HG03565 (cell line): ENCODE measurements at regions not wholly inside any gene's neighbourhood (a gene's known extent, or its start where the extent isn't known, plus 50 kb on each side); places are given as distances from the start of the nearest gene placed in this dataset.
A peak's percentile ranks its signal among the peaks of the same experiment; 100 is the strongest.
"Not testable (repeated sequence)": the region's sequence is repeated elsewhere in the genome, so short reads cannot be mapped to it uniquely, and the experiment has no call there.

ENCODE experiments used
- ATAC-seq: cut with Tn5 transposase; IDR thresholded peaks from one replicate; pipeline ENCODE4 v1.9.1; 2021; ENCODE audit warnings: mild to moderate bottlenecking, moderate library complexity; ENCODE audit not compliant: unreplicated experiment

DNA sequence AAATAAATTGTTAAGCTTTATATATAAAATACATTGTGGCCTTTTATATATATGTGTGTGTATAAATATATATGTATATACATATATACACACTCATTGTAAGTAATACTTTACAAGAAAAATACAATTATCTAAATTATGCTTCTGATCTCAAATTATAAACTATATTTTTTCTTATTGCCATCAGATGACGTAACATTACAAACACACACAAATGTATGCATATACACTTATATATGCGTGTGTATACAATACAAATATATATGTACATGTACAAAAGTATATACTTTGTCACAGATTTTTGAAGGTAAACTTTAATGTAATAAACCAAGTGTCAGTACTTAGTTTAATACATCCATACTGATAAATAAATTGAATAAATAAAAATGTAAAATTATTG lies 278.9 kb upstream of the LMO3 start:
- ATAC-seq = no peak

DNA sequence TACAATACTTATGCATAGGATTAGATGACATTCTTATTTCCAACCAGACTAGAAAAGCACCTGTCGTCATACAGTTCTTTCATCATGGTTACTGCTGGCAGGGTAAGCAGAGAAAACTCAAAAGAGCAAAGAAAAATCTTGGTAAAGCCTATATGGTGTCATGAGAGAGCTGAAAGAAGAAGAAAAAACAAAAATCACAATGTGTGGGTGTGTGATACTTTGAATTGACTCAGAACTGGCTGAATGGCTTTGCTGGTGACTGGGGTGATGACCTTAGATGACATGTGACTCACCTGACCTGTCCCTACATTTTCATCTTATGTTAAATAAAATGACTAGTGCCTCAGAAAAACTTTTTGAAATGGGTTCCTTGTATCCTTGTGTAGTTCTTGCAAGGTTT lies 278.1 kb upstream of the LMO3 start:
- ATAC-seq = peak; percentile 74

DNA sequence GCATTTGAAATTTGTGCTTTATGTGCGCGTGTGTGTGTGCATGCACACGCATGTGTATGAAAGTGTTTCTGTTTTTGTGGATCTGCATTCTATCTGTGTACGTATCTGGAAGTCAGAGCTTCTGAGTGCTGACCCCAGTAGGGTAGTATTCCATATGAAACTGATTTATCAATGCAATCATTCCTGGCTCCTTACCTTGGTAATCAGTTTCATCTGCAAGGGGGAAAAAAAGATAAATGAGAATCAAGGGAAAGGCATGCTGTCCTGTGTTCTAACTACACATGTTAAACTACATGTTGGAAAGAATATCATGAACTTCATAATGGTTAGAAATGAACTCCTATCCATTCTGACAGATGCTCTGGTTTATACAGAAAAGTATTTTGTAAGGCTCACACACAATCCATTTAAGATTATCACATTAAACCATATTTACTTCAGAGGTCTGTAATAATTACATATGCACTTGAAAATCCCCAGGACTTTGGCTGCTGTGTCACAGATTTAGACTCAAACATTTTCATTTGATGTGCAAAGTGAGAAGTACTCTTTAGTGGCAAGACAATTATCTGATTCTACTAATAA lies 276.1 kb upstream of the LMO3 start:
- no peak for ATAC-seq

DNA sequence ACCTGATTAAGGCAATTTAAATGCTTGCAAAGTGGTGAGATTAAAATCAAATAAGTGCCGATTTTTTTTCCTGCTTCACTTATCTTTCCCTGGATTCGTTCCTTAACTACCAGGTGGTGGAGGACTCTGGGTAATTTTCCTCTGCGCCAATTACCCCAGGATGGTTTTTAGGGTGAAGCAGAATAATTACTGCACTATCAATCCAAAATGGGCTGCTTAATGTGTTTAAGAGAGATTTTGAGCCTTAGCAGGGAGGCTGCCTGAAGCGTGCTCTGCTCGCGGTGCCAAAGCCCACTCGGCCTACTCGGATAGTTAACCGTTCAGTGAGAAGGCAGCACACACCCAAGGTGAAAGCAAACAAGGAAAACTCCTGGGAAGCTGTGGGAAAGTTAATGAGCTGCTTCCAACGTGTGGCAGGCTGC lies 274.9 kb upstream of the LMO3 start:
- ATAC-seq = no peak

DNA sequence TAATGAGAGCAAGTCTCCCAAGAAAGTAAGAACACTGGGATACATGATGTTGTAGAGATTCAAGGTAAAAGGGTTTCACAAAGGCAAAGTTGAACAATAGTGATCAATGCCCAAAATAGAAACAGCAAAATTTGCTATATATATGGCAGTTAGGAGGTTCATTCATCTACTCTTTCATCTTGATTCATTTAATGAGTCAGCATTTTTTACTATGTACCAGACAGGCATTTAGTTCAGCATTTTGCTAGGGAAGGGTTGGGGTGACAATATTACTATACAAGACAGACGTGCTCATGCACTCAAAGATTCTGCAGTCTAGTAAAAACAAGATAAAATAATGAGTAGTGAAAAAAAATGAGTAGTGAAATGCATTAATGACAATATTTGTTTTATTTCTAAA lies 264.9 kb upstream of the LMO3 start:
- ATAC-seq = no peak

DNA sequence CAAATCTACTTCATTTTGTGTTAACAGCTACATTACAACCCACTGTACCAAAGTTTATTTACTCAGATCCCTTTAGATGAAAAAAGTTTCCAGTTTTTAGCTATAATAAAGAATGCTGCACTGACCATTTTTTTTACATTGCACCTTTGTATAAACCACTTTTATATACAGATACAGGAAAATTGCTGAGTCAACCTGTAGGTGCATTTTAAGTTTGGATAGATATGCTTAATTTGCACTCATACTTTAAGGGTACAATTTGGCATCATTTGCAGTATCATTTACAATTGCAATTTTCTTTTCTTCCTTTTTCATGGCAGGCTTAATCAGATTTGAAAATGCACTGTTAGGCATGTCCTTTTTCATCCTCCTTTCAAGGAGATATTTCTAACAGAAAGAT lies 257.8 kb upstream of the LMO3 start:
- no peak for ATAC-seq

DNA sequence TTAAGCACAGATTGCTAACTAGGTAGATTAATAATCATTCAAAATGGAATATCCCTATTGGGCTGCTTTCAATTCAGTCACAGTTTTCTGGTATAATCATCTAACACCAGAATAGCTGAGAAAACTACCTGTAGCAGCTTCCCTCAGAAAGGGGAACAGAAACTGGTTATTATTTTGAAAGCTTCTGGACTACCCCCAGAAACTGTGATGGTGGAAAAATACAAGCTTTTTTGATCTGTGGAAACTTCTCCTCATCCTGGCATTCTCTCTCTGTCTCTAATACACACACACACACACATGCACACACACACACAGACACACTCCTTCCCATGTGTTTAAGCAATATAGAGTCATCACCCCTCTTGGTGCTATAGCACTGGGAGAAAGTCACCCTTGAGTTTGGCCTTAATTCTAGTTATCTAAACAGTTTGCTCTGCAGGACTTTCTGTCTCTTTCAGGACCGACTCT lies 251.5 kb upstream of the LMO3 start:
- ATAC-seq = peak; percentile 98

DNA sequence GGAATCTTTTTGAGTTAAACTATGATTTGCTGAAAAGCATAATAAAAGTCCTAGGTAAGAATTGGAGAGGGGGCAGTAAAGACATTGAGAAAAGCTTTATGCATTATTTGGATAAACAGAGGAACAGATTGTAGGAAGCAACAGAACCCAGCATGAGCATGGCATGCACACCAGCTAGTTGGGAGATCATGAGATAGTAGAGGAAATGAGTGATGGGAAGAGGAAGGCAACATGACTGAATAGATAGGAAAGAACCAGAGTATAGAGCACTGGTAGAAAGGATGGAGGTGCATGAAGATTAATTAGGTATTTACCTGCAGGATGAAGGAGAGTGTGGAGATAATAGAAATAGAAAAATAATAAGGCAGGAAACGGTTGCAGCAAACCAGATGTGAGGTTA lies 248.5 kb upstream of the LMO3 start:
- no peak for ATAC-seq

DNA sequence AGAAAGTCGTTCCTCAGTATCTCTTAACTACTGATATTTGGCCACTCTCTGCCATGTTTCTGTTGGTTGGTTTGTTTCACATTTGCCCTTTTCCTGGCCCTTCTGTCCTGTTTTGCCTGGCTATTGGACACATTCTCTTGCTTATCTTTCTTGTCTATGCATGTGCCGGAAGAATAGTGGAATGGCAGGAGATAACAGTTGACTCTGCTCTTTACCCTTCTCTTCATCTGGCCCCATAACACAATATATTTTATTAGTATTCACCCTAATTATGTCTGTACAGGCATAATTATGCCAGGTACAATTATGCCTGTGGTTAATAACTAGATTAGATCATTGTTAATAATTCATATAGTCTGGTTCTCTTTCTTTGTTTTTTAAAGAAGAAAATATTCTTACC lies 243.5 kb upstream of the LMO3 start:
- ATAC-seq = no peak

DNA sequence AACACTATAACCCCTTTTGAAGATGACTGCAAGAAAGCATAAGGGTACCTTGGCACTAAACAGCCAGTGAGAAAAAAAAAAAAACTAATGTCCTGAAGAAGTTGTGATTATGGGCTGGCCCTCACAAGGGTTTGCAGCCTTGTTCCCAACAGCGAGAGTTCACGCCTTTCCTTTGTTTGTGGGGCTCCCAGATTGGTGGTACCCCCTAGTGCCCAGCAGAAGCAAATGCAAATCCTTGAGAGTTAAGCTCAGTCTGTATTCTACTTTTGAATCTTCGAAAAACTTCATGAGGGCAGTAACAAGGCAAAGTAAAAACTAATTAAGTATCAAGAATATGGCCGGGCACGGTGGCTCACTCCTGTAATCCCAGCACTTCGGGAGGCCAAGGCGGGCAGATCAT lies 238.9 kb upstream of the LMO3 start:
- no peak for ATAC-seq

DNA sequence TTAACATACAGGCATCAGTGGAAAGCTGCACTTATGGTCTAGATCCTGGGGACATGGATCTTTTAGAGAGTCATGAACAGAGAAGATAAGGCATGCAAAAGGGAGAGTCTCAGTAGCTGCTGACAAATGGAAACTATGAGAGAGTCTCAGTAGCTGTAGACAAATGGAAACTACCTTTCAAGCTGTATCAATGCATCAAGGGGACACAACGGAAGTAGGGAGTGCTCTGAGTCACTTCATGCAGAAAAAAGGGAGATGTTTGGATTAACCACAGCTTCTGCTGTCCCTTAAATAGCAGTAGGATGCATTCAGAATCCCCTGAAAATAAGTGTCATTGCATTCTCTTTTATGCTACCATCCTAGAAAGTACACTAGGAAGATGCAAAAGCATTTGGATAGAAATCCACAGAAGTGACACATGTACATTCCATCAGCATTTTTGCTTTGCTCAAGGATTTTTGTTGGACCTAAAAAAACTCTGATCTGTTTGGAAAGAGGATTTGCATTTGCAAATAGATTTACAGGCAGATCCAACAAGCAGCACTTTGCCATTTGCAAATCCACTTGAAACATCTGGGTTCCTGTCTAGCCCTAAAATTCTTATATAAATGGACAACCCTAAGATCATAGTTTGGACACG lies 227.5 kb upstream of the LMO3 start:
- ATAC-seq = peak; percentile 89

DNA sequence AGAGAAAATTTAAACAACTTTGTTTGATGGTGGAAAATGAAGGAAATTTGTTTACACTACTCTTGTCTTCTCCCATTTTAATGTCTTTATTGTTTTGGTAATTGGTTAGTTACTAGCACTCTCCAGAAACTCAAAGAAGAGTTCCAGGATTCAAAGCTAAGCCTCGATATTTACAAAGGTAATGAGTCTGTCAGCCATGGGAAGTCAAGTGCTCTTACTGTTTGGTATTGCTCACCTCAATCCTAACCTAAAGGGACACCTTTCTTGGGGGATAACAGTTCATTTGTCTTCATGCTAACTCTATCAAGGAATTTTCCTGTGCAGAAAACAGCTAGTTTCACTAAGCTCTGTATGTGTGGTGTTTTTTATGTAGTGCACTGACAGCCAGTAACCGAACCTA lies 222.9 kb upstream of the LMO3 start:
- no peak for ATAC-seq

DNA sequence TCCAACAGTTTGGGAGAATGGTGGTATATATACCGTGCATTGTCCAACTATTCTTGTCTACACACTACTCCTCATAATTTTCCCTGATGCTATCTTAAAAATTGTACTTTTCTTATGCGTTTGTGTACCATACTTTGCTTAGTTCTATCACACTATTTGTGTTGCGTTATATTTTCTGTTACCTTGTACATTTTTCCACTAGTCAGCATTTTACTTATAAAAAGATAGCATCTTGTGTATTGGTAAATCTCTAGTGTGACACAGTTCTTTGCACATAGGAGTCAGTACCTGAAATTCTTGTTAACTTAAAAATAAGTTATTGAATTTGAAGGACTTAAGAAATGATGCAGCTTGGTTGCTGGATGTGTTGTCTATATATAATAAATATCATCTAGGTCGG lies 201.8 kb upstream of the LMO3 start:
- ATAC-seq = no peak

DNA sequence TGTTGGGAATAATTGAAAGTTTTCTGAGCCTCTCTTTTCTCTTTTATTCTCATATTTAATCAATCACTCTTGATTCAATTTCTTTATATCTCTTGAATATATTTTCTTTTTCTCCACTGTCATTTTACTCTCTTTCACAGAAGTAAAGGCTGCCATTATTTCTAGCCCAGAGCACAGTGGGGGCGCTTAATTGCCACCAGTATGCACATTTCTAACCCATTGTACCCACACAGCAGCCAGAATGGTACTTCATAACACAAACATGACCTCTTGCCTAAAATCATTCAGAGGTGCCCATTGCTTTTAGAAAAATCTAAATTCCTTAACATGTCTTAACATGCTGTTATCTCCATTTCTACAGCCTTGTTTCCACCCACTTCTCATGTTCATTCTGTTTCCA lies 190.2 kb upstream of the LMO3 start:
- ATAC-seq = no peak

DNA sequence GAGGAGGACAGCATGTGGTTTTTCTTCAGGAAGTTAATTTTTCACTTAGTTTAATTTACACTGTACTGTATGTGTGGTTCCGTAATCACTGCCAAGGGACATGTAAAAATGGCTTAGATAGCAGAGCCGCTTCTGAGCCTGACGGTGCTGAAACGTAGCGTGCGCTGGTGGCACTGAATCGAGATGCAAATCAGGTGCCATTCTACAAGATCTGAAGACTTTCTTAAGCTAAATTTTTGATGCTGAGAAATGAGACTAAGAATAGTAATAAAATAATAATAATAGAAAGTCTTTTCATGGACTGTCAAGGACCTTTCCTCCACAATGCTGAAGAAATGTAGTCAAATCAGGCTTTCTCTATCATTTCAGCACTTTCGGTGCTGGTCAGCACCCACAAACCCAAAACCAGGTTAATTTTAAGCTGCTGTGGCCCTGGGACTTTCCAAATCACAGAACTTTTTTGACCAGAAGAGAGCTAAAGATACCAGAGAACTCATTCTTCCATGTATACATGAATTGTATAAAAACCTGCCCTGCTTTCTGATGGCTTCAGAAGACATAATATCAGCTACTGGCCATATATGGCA lies 183.3 kb upstream of the LMO3 start:
- peak; percentile 63 for ATAC-seq

DNA sequence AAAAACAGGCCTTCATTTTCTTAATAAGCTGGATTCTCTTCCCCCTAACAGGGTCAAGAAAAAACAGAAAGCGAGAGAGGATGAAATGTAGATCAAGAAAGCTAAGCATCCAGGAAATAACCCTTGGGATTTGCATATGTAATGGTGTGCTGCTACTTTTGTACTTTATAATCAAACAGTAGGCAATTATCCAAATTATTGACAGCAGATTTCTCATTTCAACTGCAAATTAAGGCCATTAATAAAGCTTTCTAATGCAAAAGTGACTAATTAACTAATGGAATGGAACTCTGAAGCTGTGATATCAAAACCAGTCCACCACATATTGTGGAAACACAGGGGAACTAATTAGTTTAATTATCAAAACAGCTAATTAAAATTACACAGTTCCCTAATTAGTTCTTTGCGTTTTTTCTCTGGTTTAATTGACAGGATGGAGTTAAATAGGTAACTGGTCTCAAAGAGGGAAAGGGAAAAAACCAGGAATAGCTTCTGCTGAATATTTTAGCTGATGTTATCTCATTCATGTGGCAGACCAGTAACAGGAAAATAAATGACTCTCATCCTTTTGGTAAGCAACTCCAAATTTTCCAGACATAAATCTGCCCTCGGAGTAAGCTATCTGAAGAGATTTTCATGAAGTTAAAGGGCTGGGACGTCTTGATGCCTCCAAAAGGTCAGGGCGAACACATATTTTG lies 182.7 kb upstream of the LMO3 start:
- no peak for ATAC-seq

DNA sequence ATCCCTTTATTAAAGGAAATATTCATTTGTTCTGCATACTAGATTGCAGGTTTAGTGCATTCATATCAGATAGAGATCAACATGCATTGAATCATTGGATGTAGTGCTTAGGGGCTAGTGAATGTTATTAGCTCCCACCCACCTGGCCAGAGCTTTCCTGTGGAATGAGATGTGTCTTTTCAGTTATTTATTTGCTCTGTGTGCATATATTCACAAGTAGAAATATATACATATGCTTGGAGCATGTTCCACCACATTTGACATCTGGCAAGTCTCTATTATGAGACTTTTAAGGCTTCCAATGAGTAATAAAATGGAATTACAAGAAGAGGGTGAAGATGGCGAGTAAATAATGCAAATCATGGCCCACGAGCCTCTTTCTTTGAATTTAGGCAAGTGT lies 180.0 kb upstream of the LMO3 start:
- ATAC-seq = no peak

DNA sequence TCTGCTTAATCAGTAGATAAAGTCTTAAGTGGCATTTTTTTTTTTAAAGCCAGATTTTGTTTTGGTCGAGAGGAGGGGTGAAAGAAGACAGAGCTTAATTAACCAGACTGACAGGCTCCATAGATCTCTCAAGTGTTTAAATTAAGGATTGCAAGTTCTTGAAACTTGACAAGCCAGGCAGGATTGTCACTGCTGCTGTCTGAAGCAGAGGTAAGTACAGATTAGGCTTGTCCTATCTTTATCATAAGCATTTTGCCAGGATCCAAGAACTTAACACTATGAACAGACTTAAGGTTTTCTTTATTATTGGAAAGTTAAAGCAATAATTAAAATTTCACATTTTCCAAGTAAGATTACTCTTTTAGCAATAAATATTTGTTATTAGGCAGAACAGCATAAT lies 179.6 kb upstream of the LMO3 start:
- no peak for ATAC-seq

DNA sequence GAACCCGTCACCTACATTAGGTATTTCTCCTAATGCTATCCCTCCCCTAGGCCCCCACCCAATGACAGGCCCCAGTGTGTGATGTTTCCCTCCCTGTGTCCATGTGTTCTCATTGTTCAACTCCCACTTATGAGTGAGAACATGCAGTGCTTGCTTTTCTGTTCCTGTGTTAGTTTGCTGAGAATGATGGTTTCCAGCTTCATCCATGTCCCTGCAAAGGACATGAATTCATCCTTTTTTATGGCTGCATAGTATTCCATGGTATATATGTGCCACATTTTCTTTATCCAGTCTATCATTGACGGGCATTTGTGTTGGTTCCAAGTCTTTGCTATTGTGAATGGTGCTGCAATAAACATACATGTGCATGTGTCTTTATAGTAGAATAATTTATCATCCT lies 163.2 kb upstream of the LMO3 start:
- not testable (repeated sequence) for ATAC-seq

DNA sequence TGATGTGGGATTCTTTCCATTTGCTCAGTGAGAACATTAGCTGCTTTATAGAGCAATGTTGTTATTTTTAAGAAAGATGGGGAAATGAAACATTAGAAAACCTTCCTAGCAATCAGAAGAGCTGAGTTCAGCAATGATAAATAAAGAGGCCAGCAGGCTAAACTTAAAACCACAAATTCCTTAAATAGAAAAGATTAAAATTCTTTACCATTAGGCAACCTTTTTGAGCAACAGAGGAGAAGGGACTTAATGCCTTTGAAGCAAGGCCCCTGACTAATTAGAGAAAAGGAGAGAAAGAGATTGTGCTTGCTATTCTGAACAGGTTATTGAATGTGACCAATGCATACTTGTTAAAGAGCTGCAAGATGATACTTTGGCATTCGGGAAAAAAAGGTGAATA lies 160.8 kb upstream of the LMO3 start:
- ATAC-seq = no peak

DNA sequence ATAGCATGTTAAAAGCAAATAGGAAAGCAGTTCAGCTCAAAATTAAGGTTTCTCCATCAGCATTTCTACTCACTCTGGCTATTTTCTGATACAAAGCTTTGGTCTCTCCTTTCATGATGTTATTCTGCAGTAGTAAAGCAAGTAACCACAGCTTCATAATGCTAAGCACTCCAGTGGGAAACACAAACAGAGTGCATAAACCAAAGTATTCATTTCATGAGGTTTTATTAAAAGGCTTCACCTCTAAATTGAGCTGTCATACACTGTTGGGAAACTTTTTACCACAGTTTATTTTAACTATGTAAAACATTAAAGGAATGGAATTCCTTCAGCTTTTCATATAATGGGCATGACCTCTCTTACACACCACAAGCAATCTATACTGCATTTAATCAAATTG lies 157.9 kb upstream of the LMO3 start:
- no peak for ATAC-seq
